WTC11 (cell line): ENCODE measurements at regions not wholly inside any gene's neighbourhood (a gene's known extent, or its start where the extent isn't known, plus 50 kb on each side); places are given as distances from the start of the nearest gene placed in this dataset.

Source experiments
- MAX ChIP-seq: sonication (generic); formaldehyde crosslinking; IDR thresholded peaks from 2 replicates; pipeline ENCODE4 v1.8.0; 2022; ENCODE audit warnings: mild to moderate bottlenecking, missing genetic modification reagents
- MLX ChIP-seq: sonication (generic); formaldehyde crosslinking; IDR thresholded peaks from 2 replicates; pipeline ENCODE4 v1.8.1; 2023; ENCODE audit warnings: mild to moderate bottlenecking, missing genetic modification reagents, moderate library complexity
- NFATC4 ChIP-seq: fragments of 250-450 bp; sonication (Bioruptor Pico); IDR thresholded peaks from 2 replicates; pipeline ENCODE4 v1.9.0; 2021; ENCODE audit warnings: mild to moderate bottlenecking
- NFYB ChIP-seq: sonication (generic); formaldehyde crosslinking; conservative IDR thresholded peaks from 2 replicates; pipeline ENCODE4 v1.8.0; 2022; ENCODE audit warnings: low read depth, missing genetic modification reagents
- NR2C2 ChIP-seq: sonication (generic); formaldehyde crosslinking; IDR thresholded peaks from 2 replicates; pipeline ENCODE4 v1.8.0; 2022; ENCODE audit warnings: mild to moderate bottlenecking, missing genetic modification reagents
- TF ChIP-seq, protein P1 (sequence below): fragments of 200-600 bp; IDR thresholded peaks from 2 replicates; pipeline ENCODE4 v1.8.0; 2022; ENCODE audit warnings: antibody characterized with exemption

DNA sequence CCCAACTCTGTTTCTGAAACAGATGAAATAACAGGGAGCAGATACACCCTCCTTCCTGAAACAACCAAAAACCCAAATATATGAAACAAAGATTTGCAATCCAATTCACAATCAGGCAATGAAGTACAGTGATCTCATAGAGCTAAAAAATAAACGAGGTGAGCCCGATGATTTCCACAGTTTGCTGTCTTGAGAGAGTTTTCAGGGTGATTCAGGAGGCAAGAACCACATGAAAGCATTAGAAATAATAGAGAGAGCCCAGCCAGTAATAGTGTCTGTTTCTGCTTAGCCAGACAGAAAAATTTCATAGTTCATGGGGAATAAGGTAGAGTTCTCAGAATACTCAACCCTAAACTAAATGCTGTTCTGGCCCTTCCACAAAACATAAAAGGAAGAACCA lies 296.2 kb downstream of the PDHA2 start:
- TF ChIP-seq, protein P1, sequence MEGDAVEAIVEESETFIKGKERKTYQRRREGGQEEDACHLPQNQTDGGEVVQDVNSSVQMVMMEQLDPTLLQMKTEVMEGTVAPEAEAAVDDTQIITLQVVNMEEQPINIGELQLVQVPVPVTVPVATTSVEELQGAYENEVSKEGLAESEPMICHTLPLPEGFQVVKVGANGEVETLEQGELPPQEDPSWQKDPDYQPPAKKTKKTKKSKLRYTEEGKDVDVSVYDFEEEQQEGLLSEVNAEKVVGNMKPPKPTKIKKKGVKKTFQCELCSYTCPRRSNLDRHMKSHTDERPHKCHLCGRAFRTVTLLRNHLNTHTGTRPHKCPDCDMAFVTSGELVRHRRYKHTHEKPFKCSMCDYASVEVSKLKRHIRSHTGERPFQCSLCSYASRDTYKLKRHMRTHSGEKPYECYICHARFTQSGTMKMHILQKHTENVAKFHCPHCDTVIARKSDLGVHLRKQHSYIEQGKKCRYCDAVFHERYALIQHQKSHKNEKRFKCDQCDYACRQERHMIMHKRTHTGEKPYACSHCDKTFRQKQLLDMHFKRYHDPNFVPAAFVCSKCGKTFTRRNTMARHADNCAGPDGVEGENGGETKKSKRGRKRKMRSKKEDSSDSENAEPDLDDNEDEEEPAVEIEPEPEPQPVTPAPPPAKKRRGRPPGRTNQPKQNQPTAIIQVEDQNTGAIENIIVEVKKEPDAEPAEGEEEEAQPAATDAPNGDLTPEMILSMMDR = no peak
- no peak for TF ChIP-seq NR2C2 (CRISPR knock-in tag)
- TF ChIP-seq NFATC4 (CRISPR knock-in tag) = no peak
- no peak for TF ChIP-seq NFYB (CRISPR knock-in tag)
- no peak for TF ChIP-seq MAX (CRISPR knock-in tag)
- TF ChIP-seq MLX (CRISPR knock-in tag) = no peak
